ENCODE measurements at regions not wholly inside any gene's neighbourhood (a gene's known extent, or its start where the extent isn't known, plus 50 kb on each side); places are given as distances from the start of the nearest gene placed in this dataset.
"Not testable (repeated sequence)": the region's sequence is repeated elsewhere in the genome, so short reads cannot be mapped to it uniquely, and the experiment has no call there.

- no peak for DNase-seq
Measured at GRCh38 chr6:16822975-16823717, 61.9 kb upstream of the ATXN1 start.

GRCh38 chr6:16822529-16822928 is 61.3 kb upstream of the ATXN1 start:
- no peak for DNase-seq

GRCh38 chr6:16821834-16822264 is 60.6 kb upstream of the ATXN1 start:
- no peak for DNase-seq

- DNase-seq, result not testable (repeated sequence)
Measured at GRCh38 chr6:16820262-16820661, 59.0 kb upstream of the ATXN1 start.

- peak; percentile 29 for DNase-seq
Measured at GRCh38 chr6:16819752-16820151, 58.5 kb upstream of the ATXN1 start.

GRCh38 chr6:16818992-16819626 is 57.8 kb upstream of the ATXN1 start:
- DNase-seq, result no peak

GRCh38 chr6:16817594-16817993 is 56.3 kb upstream of the ATXN1 start:
- no peak for DNase-seq

- DNase-seq, result no peak
Measured at GRCh38 chr6:16816891-16817290, 55.6 kb upstream of the ATXN1 start.

GRCh38 chr6:16812993-16813392 is 51.7 kb upstream of the ATXN1 start:
- no peak for DNase-seq

- DNase-seq, result no peak
Measured at GRCh38 chr6:16811277-16811979, 50.2 kb upstream of the ATXN1 start.
